ENCODE measurements at regions not wholly inside any gene's neighbourhood (a gene's known extent, or its start where the extent isn't known, plus 50 kb on each side); places are given as distances from the start of the nearest gene placed in this dataset.
A peak's percentile ranks its signal among the peaks of the same experiment; 100 is the strongest.

DNA sequence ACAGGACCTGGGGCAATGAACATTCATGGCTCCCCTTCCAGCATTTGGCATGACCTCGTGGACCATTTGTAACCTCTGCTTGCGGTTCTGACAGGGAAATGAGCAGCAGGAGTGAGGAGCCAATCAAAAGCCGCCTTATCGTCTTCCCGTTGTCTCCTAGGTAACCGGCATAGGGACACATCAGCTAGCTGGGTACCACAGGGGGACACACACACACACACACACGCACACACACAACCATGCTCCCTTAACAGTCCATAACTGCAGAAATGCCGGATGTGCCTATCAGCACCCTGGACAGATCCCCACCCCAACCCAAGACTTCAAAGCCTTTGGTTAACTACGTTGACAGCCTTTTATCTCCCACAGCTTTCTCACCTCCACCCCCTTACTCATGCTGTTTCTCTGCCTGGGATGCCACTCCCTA is 53.4 kb upstream of the CCDC174 start (continued):
- TF ChIP-seq MAFG (tag; conservative IDR thresholded peaks at IDR 0.05) = no peak
- TF ChIP-seq PHF21A (IDR thresholded peaks at IDR 0.05; ENCODE audit: borderline replicate concordance, low read depth) = no peak
- TF ChIP-seq NFATC3 (IDR thresholded peaks at IDR 0.05) = no peak
- TF ChIP-seq CHD4 (IDR thresholded peaks at IDR 0.05; ENCODE audit: insufficient read depth, insufficient replicate concordance, low read depth, low read length, poor library complexity, severe bottlenecking) = no peak
- no peak for TF ChIP-seq RBM34 (IDR thresholded peaks at IDR 0.05; ENCODE audit: borderline replicate concordance, insufficient read depth, low read length)
- TF ChIP-seq, protein P1, sequence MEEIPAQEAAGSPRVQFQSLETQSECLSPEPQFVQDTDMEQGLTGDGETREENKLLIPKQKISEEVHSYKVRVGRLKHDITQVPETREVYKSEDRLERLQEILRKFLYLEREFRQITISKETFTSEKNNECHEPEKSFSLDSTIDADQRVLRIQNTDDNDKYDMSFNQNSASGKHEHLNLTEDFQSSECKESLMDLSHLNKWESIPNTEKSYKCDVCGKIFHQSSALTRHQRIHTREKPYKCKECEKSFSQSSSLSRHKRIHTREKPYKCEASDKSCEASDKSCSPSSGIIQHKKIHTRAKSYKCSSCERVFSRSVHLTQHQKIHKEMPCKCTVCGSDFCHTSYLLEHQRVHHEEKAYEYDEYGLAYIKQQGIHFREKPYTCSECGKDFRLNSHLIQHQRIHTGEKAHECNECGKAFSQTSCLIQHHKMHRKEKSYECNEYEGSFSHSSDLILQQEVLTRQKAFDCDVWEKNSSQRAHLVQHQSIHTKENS (CRISPR knock-in tag; IDR thresholded peaks at IDR 0.05) = no peak
- no peak for TF ChIP-seq ZNF217 (CRISPR knock-in tag; IDR thresholded peaks at IDR 0.05)
- no peak for TF ChIP-seq RFX7 (CRISPR knock-in tag; IDR thresholded peaks at IDR 0.05)
- TF ChIP-seq MAFK (IDR thresholded peaks at IDR 0.05; ENCODE audit: low read length) = no peak
- TF ChIP-seq ZNF586 (CRISPR knock-in tag; conservative IDR thresholded peaks at IDR 0.05) = no peak
- peak; percentile 84 for TF ChIP-seq ZNF175 (CRISPR knock-in tag; IDR thresholded peaks at IDR 0.05; ENCODE audit: low read depth)
- peak in 1 of 2 experiments; percentile 50; a peak in 1 of 4 replicates for TF ChIP-seq HDAC1 (IDR thresholded peaks at IDR 0.05)
- TF ChIP-seq MED1 (CRISPR knock-in tag; IDR thresholded peaks at IDR 0.05; ENCODE audit: borderline replicate concordance) = no peak
- no peak for TF ChIP-seq KHSRP (IDR thresholded peaks at IDR 0.05)
- TF ChIP-seq BRD9 (IDR thresholded peaks at IDR 0.05; ENCODE audit: low read depth, partially characterized antibody) = no peak
- TF ChIP-seq ZNF274 (IDR thresholded peaks at IDR 0.05; ENCODE audit: borderline replicate concordance, low read depth, low read length) = no peak
- TF ChIP-seq, protein P2, sequence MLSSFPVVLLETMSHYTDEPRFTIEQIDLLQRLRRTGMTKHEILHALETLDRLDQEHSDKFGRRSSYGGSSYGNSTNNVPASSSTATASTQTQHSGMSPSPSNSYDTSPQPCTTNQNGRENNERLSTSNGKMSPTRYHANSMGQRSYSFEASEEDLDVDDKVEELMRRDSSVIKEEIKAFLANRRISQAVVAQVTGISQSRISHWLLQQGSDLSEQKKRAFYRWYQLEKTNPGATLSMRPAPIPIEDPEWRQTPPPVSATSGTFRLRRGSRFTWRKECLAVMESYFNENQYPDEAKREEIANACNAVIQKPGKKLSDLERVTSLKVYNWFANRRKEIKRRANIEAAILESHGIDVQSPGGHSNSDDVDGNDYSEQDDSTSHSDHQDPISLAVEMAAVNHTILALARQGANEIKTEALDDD (IDR thresholded peaks at IDR 0.05) = no peak
- no peak for TF ChIP-seq SMAD1 (IDR thresholded peaks at IDR 0.05; ENCODE audit: low read depth, low read length, partially characterized antibody)
- no peak for TF ChIP-seq FOSL1 (tag; conservative IDR thresholded peaks at IDR 0.05)
- no peak for TF ChIP-seq POU5F1 (IDR thresholded peaks at IDR 0.05; ENCODE audit: borderline replicate concordance, low read depth, low read length, partially characterized antibody)
- TF ChIP-seq MCM7 (IDR thresholded peaks at IDR 0.05) = no peak
- no peak for TF ChIP-seq NR3C1 (CRISPR knock-in tag; IDR thresholded peaks at IDR 0.05)
- TF ChIP-seq SNRNP70 (optimal IDR thresholded peaks at IDR 0.05; ENCODE audit: low read depth, low read length) = no peak
- TF ChIP-seq ZNF12 (CRISPR knock-in tag; IDR thresholded peaks at IDR 0.05) = no peak
- peak; percentile 35; the same call in 1 of the 2 replicates for TF ChIP-seq NCOA6 (IDR thresholded peaks at IDR 0.05)
- TF ChIP-seq ZNF140 (CRISPR knock-in tag; IDR thresholded peaks at IDR 0.05) = no peak
- TF ChIP-seq, protein P3, sequence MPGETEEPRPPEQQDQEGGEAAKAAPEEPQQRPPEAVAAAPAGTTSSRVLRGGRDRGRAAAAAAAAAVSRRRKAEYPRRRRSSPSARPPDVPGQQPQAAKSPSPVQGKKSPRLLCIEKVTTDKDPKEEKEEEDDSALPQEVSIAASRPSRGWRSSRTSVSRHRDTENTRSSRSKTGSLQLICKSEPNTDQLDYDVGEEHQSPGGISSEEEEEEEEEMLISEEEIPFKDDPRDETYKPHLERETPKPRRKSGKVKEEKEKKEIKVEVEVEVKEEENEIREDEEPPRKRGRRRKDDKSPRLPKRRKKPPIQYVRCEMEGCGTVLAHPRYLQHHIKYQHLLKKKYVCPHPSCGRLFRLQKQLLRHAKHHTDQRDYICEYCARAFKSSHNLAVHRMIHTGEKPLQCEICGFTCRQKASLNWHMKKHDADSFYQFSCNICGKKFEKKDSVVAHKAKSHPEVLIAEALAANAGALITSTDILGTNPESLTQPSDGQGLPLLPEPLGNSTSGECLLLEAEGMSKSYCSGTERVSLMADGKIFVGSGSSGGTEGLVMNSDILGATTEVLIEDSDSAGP (CRISPR knock-in tag; IDR thresholded peaks at IDR 0.05) = no peak
- TF ChIP-seq ZNF239 (CRISPR knock-in tag; IDR thresholded peaks at IDR 0.05) = peak; percentile 56; the same call in 1 of the 2 replicates
- TF ChIP-seq FOXK1 (CRISPR knock-in tag; IDR thresholded peaks at IDR 0.05; ENCODE audit: borderline replicate concordance) = peak; percentile 79; the same call in 1 of the 2 replicates
- no peak for TF ChIP-seq SAFB (IDR thresholded peaks at IDR 0.05; ENCODE audit: borderline replicate concordance, low read depth, low read length)

Measured in K562 (cell line).